Muscle layer of colon (tissue), 2 donors: ENCODE measurements at regions not wholly inside any gene's neighbourhood (a gene's known extent, or its start where the extent isn't known, plus 50 kb on each side); places are given as distances from the start of the nearest gene placed in this dataset.
"Not testable (repeated sequence)": the region's sequence is repeated elsewhere in the genome, so short reads cannot be mapped to it uniquely, and the experiment has no call there.

Experiments
- H3K27ac ChIP-seq: one replicate; pipeline ENCODE4 v1.7.0; 2013; ENCODE audit warnings: low read depth, mild to moderate bottlenecking, low read length, moderate library complexity
- H3K27me3 ChIP-seq, 2 donors: one replicate each; pipeline ENCODE4 v1.7.0; 2013; ENCODE audit warnings: low read length in 2 of 2, mild to moderate bottlenecking in 2 of 2; ENCODE audit not compliant: insufficient read depth in 2 of 2, control insufficient read depth in 1 of 2
- H3K36me3 ChIP-seq: one replicate; pipeline ENCODE4 v1.7.0; 2013; ENCODE audit warnings: mild to moderate bottlenecking, low read length; ENCODE audit not compliant: insufficient read depth
- H3K4me1 ChIP-seq: one replicate; pipeline ENCODE4 v1.7.0; 2013; ENCODE audit warnings: mild to moderate bottlenecking, low read length; ENCODE audit not compliant: insufficient read depth
- H3K4me3 ChIP-seq, 2 donors: one replicate each; pipeline ENCODE4 v1.7.0; 2013; ENCODE audit warnings: low read length in 2 of 2, low read depth in 1 of 2, mild to moderate bottlenecking in 1 of 2, moderate library complexity in 1 of 2
- H3K9ac ChIP-seq: one replicate; pipeline ENCODE4 v1.7.0; 2013; ENCODE audit warnings: low read length
- H3K9me3 ChIP-seq: one replicate; pipeline ENCODE4 v1.7.0; 2013; ENCODE audit warnings: mild to moderate bottlenecking, low read length
- donor health status: abdominal sarcoma.
- donor health status: Adenocarcinoma of cecum.

- no peaks in the 10 kb centered on the region for H3K36me3 ChIP-seq
- H3K27ac ChIP-seq, result no peak overlapping the region
- no peak overlapping the region for H3K9ac ChIP-seq
- H3K27me3 ChIP-seq, result no peaks in the 10 kb centered on the region
- no peak overlapping the region for H3K4me3 ChIP-seq
- H3K9me3 ChIP-seq, result no peaks in the 10 kb centered on the region
- no peaks in the 10 kb centered on the region for H3K4me1 ChIP-seq
These were observed 1583.6 kb downstream of the CDH8 start for GRCh38 chr16:60452646-60453045.

DNA sequence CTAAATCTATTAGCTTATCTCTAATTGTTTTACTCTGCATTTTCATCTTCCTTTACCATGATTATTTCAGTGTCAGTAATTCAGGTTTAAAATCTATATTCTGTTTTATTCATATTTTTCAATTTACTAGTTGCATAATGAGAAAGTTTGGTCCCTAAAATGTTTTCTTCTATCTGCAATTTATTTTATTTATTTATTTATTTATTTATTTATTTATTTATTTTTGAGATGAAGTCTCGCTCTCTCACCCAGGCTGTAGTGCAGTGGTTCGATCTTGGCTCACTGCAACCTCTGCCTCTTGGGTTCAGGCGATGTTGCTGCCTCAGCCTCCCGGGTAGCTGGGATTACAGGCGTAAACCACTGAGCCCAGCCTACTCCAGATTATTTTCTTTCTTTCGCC is 1597.3 kb downstream of the CDH8 start:
- no peak overlapping the region for H3K9ac ChIP-seq
- H3K27me3 ChIP-seq, result no peaks in the 10 kb centered on the region
- H3K4me3 ChIP-seq, result no peak overlapping the region
- H3K4me1 ChIP-seq, result no peaks in the 10 kb centered on the region
- no peaks in the 10 kb centered on the region for H3K9me3 ChIP-seq
- no peak overlapping the region for H3K27ac ChIP-seq
- H3K36me3 ChIP-seq, result no peaks in the 10 kb centered on the region

DNA sequence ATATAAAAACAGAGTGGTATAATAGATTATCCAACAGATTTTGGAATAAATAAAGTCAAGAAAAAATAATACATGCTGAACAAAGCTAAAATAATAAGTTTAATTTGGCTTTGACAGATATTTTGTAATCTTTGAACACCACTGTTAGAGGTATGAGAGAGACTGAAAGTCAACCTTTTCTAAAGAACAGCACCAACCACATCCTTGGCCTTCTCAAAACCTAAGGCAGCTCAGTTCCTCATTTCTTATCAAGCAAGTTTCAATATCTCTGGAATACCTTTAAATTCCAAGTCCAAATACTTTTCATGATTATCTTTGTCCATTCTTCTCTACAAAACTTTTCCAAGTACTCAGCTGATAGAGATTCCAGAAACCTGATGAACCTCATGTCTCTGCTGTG is 1603.8 kb downstream of the CDH8 start:
- H3K36me3 ChIP-seq, result no peaks in the 10 kb centered on the region
- H3K9me3 ChIP-seq, result no peaks in the 10 kb centered on the region
- no peaks in the 10 kb centered on the region for H3K27me3 ChIP-seq
- H3K4me1 ChIP-seq, result no peaks in the 10 kb centered on the region
- no peak overlapping the region for H3K9ac ChIP-seq
- H3K27ac ChIP-seq, result no peak overlapping the region
- no peak overlapping the region for H3K4me3 ChIP-seq

GRCh38 chr16:60419859-60420258 is 1616.4 kb downstream of the CDH8 start:
- Histone ChIP-seq H3K4me3 (no peak overlapping the region), H3K9ac (no peak overlapping the region)

GRCh38 chr16:60414613-60415012 is 1621.6 kb downstream of the CDH8 start:
- H3K4me3 ChIP-seq, result no peak overlapping the region
- H3K36me3 ChIP-seq, result no peaks in the 10 kb centered on the region
- H3K9me3 ChIP-seq, result no peaks in the 10 kb centered on the region
- H3K27ac ChIP-seq, result no peak overlapping the region
- H3K9ac ChIP-seq, result no peak overlapping the region
- H3K4me1 ChIP-seq, result no peaks in the 10 kb centered on the region
- no peaks in the 10 kb centered on the region for H3K27me3 ChIP-seq

More at GRCh38 chr16:60419859-60420258, 1616.4 kb downstream of the CDH8 start:
- no peaks in the 10 kb centered on the region for H3K9me3 ChIP-seq
- H3K27me3 ChIP-seq, result no peaks in the 10 kb centered on the region
- H3K36me3 ChIP-seq, result no peaks in the 10 kb centered on the region
- H3K27ac ChIP-seq, result no peak overlapping the region
- H3K4me1 ChIP-seq, result no peaks in the 10 kb centered on the region

DNA sequence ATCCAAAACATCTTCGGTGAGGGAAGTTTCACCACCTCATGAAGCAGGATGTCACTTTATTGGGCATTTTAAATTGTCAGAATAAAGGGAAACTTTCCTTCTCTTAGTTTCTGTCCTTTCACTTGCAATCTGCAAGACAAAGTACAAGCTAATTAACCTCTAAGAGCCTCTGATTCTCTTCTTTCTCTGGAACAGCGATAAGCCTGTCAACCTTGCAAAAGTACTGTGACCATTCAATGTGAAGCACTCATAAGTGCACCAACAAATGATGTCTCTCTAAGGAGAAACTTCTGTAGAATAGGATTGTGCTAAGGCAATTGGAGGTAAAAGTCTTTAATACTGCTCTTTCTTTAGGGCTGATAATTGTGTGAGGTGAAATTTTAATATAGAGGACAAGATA is 1622.3 kb downstream of the CDH8 start:
- no peaks in the 10 kb centered on the region for H3K9me3 ChIP-seq

GRCh38 chr16:60407606-60408005 is 1628.6 kb downstream of the CDH8 start:
- H3K4me3 ChIP-seq, result no peak overlapping the region
- H3K27ac ChIP-seq, result no peak overlapping the region
- no peak overlapping the region for H3K9ac ChIP-seq
- H3K9me3 ChIP-seq, result no peaks in the 10 kb centered on the region
- no peaks in the 10 kb centered on the region for H3K4me1 ChIP-seq
- no peaks in the 10 kb centered on the region for H3K27me3 ChIP-seq
- H3K36me3 ChIP-seq, result no peaks in the 10 kb centered on the region

More for the DNA sequence above, 1622.3 kb downstream of the CDH8 start:
- Histone ChIP-seq H3K9ac (no peak overlapping the region), H3K4me3 (no peak overlapping the region), H3K36me3 (no peaks in the 10 kb centered on the region), H3K4me1 (no peaks in the 10 kb centered on the region), H3K27me3 (no peaks in the 10 kb centered on the region), H3K27ac (no peak overlapping the region)

GRCh38 chr16:60407034-60407433 is 1629.2 kb downstream of the CDH8 start:
- Histone ChIP-seq H3K27me3 (no peaks in the 10 kb centered on the region), H3K4me3 (no peak overlapping the region), H3K9ac (no peak overlapping the region), H3K36me3 (no peaks in the 10 kb centered on the region), H3K4me1 (no peaks in the 10 kb centered on the region), H3K27ac (no peak overlapping the region), H3K9me3 (no peaks in the 10 kb centered on the region)

DNA sequence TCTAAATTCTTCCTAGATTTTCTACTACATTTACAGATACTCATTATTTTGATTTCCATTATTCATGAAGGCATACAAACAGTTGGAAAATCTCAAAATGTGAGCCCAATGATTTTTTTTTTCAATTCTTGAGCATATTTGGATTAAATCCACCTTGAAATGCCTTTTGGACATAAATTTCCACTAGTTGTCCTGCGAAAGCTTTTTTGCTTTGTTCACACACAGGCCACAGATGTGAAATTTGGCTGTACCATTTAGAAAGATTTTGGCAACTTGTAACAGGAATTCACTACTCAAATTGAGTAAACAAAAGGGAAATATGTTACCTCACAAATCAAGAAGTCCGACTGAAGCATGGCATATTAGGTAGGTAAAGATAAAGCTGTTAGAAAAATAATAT is 1631.0 kb downstream of the CDH8 start:
- no peak overlapping the region for H3K9ac ChIP-seq
- H3K9me3 ChIP-seq, result no peaks in the 10 kb centered on the region
- no peaks in the 10 kb centered on the region for H3K4me1 ChIP-seq
- H3K27me3 ChIP-seq, result no peaks in the 10 kb centered on the region
- H3K36me3 ChIP-seq, result no peaks in the 10 kb centered on the region
- no peak overlapping the region for H3K27ac ChIP-seq
- H3K4me3 ChIP-seq, result no peak overlapping the region

GRCh38 chr16:60404401-60404800 is 1631.8 kb downstream of the CDH8 start:
- H3K9ac ChIP-seq, result no peak overlapping the region
- H3K9me3 ChIP-seq, result no peaks in the 10 kb centered on the region
- no peaks in the 10 kb centered on the region for H3K4me1 ChIP-seq
- H3K36me3 ChIP-seq, result no peaks in the 10 kb centered on the region
- H3K4me3 ChIP-seq, result no peak overlapping the region
- no peak overlapping the region for H3K27ac ChIP-seq
- no peaks in the 10 kb centered on the region for H3K27me3 ChIP-seq

- H3K9ac ChIP-seq, H3K36me3 ChIP-seq, H3K27me3 ChIP-seq, H3K9me3 ChIP-seq, H3K4me1 ChIP-seq, H3K4me3 ChIP-seq, H3K27ac ChIP-seq: not testable (repeated sequence)
These were observed 1633.3 kb downstream of the CDH8 start for GRCh38 chr16:60402941-60403340.

DNA sequence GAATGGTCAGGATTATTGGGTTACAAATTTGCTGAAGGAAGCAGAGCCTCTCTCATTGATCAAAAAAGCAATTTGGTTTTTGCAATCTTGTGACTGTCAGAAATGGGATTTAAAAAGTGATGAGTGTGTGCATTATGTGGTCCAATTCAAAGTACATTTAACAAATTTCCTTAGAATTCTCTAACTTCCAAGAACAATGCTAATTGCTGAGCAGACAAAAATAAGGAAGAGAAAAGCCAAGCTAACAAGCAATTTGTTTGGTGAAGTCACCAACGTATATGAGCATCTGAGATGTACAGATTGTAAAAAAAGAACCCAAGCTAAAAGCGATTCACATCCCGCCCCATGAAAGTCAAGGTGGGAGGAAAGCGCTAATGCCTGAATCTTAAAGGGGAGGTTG is 1643.9 kb downstream of the CDH8 start:
- Histone ChIP-seq H3K36me3 (no peaks in the 10 kb centered on the region), H3K4me3 (no peak overlapping the region), H3K27me3 (no peaks in the 10 kb centered on the region), H3K9me3 (no peaks in the 10 kb centered on the region), H3K27ac (no peak overlapping the region), H3K4me1 (no peaks in the 10 kb centered on the region), H3K9ac (no peak overlapping the region)
